Panc1 (cell line): ENCODE measurements at regions not wholly inside any gene's neighbourhood (a gene's known extent, or its start where the extent isn't known, plus 50 kb on each side); places are given as distances from the start of the nearest gene placed in this dataset.
"Not testable (repeated sequence)": the region's sequence is repeated elsewhere in the genome, so short reads cannot be mapped to it uniquely, and the experiment has no call there.

Experiments used
- ATAC-seq: fragments of 200-7000 bp; cut with Tn5 transposase; 2 replicates; pipeline ENCODE4 v1.9.1; 2020; ENCODE audit warnings: mild to moderate bottlenecking, moderate library complexity
- BruUV-seq: library from RNA; stranded (reverse); fragments of 400-500 nt; replicated peaks from 2 replicates; lab custom pipeline; 2021; lab: Mats Ljungman, UMichigan
- CTCF ChIA-PET: fragments of 300-600 bp; sonication (Branson Sonifier 250); formaldehyde crosslinking; loops from one replicate; lab custom pipeline; 2022; ENCODE audit warnings: antibody characterized with exemption; lab: Charles Lee
- POLR2A ChIA-PET: fragments of 300-600 bp; sonication (Branson Sonifier 250); formaldehyde crosslinking; loops from one replicate; lab custom pipeline; 2022; ENCODE audit warnings: antibody characterized with exemption; lab: Charles Lee
- DNase-seq: peaks from one replicate; pipeline ENCODE4 v3.0.0-alpha.2; 2010; ENCODE audit warnings: low read depth, low spot score
- H3K27ac ChIP-seq: 2 replicates; pipeline ENCODE4 v1.5.1; 2011; ENCODE audit warnings: mild to moderate bottlenecking, low read length, inconsistent platforms
- H3K27me3 ChIP-seq: fragments of 200-500 bp; sonication (Bioruptor generic); 2 replicates; pipeline ENCODE4 v1.6.0; 2014; ENCODE audit warnings: low read length, inconsistent platforms; ENCODE audit not compliant: control insufficient read depth, insufficient read depth
- H3K36me3 ChIP-seq: fragments of 200-500 bp; sonication (Bioruptor generic); 2 replicates; pipeline ENCODE4 v1.5.1; 2014; ENCODE audit warnings: inconsistent platforms, mild to moderate bottlenecking, low read length, moderate library complexity; ENCODE audit not compliant: control insufficient read depth, insufficient read depth
- H3K4me1 ChIP-seq: 2 replicates; pipeline ENCODE4 v1.5.1; 2011; ENCODE audit warnings: inconsistent platforms, mild to moderate bottlenecking, low read length, moderate library complexity; ENCODE audit not compliant: control insufficient read depth, insufficient read depth
- H3K4me3 ChIP-seq, 2 experiments: 2 replicates each; pipeline ENCODE4 v1.5.1; 2011 to 2012; ENCODE audit warnings: low read depth in 2 of 2, low read length in 2 of 2, mild to moderate bottlenecking in 2 of 2, inconsistent platforms in 1 of 2, moderate library complexity in 1 of 2
- H3K9me3 ChIP-seq: fragments of 200-500 bp; sonication (Bioruptor generic); 2 replicates; pipeline ENCODE4 v1.5.1; 2014; ENCODE audit warnings: low read depth, mild to moderate bottlenecking, inconsistent platforms, low read length, moderate library complexity; ENCODE audit not compliant: control insufficient read depth, insufficient read depth
- POLR2AphosphoS5 ChIP-seq: IDR thresholded peaks from 2 replicates; pipeline ENCODE4 v1.6.1; 2012; ENCODE audit warnings: mild to moderate bottlenecking, low read depth, low read length, moderate library complexity
- SIN3A ChIP-seq: IDR thresholded peaks from 2 replicates; pipeline ENCODE4 v1.6.1; 2012; ENCODE audit warnings: low read depth, mild to moderate bottlenecking, low read length, moderate library complexity, borderline replicate concordance; ENCODE audit not compliant: insufficient read depth
- TCF7L2 ChIP-seq: IDR thresholded peaks from 2 replicates; pipeline ENCODE4 v1.6.1; 2011; ENCODE audit warnings: mild to moderate bottlenecking, low read depth, low read length, inconsistent platforms
- in situ Hi-C: cut with HindIII; loops from 2 replicates; pipeline ENCODE4 v1.10.0; 2016; ENCODE audit warnings: low sequenced_read_pairs, low pct_unique_long_range_greater_than_20kb
- intact Hi-C: fragments of 100-400 bp; cut with micrococcal nuclease; formaldehyde crosslinking; loops from one replicate; pipeline ENCODE4 v1.10.0; 2022; ENCODE audit not compliant: unreplicated experiment
- TF ChIP-seq, protein P1 (sequence below), 2 experiments: IDR thresholded peaks; 2 replicates each; pipeline ENCODE4 v1.6.1; 2011 to 2012; ENCODE audit warnings: low read depth in 2 of 2, control low read depth in 1 of 2, low read length in 1 of 2, mild to moderate bottlenecking in 1 of 2, moderate library complexity in 1 of 2; ENCODE audit not compliant: insufficient read depth in 1 of 2
- TF ChIP-seq, protein P2 (sequence below): fragments of 450-650 bp; IDR thresholded peaks from 2 replicates; pipeline ENCODE4 v1.5.1; 2017; ENCODE audit warnings: mild to moderate bottlenecking

GRCh38 chr1:189708674-189709073 is 769.0 kb downstream of the BRINP3 start:
- in situ Hi-C loops, result no loop called here

DNA sequence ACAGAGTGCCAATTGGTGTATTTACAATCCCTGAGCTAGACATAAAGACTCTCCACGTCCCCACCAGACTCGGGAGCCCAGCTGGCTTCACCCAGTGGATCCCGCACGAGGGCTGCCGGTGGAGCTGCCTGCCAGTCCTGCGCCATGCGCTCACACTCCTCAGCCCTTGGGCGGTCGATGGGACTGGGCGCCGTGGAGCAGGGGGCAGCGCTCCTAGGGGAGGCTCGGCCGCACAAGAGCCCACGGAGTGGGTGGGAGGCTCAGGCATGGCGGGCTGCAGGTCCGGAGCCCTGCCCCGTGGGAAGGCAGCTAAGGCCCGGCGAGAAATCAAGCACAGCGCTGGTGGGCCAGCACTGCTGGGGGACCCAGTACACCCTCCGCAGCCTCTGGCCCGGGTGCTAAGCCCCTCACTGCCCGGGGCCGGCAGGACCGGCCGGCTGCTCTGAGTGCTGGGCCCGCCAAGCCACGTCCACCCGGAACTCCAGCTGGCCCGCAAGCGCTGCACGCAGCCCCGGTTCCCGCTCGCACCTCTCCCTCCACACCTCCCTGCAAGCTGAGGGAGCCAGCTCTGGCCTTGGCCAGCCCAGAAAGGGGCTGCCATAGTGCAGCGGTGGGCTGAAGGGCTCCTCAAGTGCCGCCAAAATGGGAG is 759.4 kb downstream of the BRINP3 start:
- BruUV-seq, H3K27ac ChIP-seq, H3K36me3 ChIP-seq, POLR2A ChIA-PET, CTCF ChIA-PET, DNase-seq, in situ Hi-C loops, ATAC-seq, H3K9me3 ChIP-seq, H3K4me1 ChIP-seq, intact Hi-C loops, H3K4me3 ChIP-seq, H3K27me3 ChIP-seq: not testable (repeated sequence)

More at GRCh38 chr1:189708674-189709073, 769.0 kb downstream of the BRINP3 start:
- H3K27ac ChIP-seq, result no peak overlapping the region
- ChIA-PET POLR2A (no interaction called here), CTCF (no interaction called here)
- no peaks in the 10 kb centered on the region for H3K27me3 ChIP-seq
- H3K9me3 ChIP-seq, result no peaks in the 10 kb centered on the region
- no TSS peak for BruUV-seq
- ATAC-seq (no peak), DNase-seq (no peak)
- intact Hi-C loops, result no loop called here
- no peaks in the 10 kb centered on the region for H3K36me3 ChIP-seq
- no peak overlapping the region for H3K4me3 ChIP-seq
- no peak for TF ChIP-seq POLR2AphosphoS5
- TF ChIP-seq, protein P1, sequence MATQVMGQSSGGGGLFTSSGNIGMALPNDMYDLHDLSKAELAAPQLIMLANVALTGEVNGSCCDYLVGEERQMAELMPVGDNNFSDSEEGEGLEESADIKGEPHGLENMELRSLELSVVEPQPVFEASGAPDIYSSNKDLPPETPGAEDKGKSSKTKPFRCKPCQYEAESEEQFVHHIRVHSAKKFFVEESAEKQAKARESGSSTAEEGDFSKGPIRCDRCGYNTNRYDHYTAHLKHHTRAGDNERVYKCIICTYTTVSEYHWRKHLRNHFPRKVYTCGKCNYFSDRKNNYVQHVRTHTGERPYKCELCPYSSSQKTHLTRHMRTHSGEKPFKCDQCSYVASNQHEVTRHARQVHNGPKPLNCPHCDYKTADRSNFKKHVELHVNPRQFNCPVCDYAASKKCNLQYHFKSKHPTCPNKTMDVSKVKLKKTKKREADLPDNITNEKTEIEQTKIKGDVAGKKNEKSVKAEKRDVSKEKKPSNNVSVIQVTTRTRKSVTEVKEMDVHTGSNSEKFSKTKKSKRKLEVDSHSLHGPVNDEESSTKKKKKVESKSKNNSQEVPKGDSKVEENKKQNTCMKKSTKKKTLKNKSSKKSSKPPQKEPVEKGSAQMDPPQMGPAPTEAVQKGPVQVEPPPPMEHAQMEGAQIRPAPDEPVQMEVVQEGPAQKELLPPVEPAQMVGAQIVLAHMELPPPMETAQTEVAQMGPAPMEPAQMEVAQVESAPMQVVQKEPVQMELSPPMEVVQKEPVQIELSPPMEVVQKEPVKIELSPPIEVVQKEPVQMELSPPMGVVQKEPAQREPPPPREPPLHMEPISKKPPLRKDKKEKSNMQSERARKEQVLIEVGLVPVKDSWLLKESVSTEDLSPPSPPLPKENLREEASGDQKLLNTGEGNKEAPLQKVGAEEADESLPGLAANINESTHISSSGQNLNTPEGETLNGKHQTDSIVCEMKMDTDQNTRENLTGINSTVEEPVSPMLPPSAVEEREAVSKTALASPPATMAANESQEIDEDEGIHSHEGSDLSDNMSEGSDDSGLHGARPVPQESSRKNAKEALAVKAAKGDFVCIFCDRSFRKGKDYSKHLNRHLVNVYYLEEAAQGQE (IDR thresholded peaks at IDR 0.05; ENCODE audit: insufficient read depth in 1 of 2, low read depth in 2 of 2, low read length in 1 of 2), result no peak
- TF ChIP-seq TCF7L2, result no peak
- TF ChIP-seq, protein P2, sequence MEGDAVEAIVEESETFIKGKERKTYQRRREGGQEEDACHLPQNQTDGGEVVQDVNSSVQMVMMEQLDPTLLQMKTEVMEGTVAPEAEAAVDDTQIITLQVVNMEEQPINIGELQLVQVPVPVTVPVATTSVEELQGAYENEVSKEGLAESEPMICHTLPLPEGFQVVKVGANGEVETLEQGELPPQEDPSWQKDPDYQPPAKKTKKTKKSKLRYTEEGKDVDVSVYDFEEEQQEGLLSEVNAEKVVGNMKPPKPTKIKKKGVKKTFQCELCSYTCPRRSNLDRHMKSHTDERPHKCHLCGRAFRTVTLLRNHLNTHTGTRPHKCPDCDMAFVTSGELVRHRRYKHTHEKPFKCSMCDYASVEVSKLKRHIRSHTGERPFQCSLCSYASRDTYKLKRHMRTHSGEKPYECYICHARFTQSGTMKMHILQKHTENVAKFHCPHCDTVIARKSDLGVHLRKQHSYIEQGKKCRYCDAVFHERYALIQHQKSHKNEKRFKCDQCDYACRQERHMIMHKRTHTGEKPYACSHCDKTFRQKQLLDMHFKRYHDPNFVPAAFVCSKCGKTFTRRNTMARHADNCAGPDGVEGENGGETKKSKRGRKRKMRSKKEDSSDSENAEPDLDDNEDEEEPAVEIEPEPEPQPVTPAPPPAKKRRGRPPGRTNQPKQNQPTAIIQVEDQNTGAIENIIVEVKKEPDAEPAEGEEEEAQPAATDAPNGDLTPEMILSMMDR, result 0 out of 2 replicates have a peak, but pooled peaks have one; percentile 10
- TF ChIP-seq SIN3A, result no peak
- no peaks in the 10 kb centered on the region for H3K4me1 ChIP-seq

GRCh38 chr1:189726806-189727205 is 750.9 kb downstream of the BRINP3 start:
- in situ Hi-C loops (no loop called here), intact Hi-C loops (no loop called here)
- no peaks in the 10 kb centered on the region for H3K36me3 ChIP-seq
- DNase-seq (no peak), ATAC-seq (no peak)
- H3K27me3 ChIP-seq, result no peaks in the 10 kb centered on the region
- CTCF ChIA-PET, result no interaction called here
- H3K4me1 ChIP-seq, result no peaks in the 10 kb centered on the region
- H3K27ac ChIP-seq, result no peak overlapping the region
- no peak for TF ChIP-seq POLR2AphosphoS5
- no peak for TF ChIP-seq TCF7L2
- TF ChIP-seq, protein P2, result no peak
- TF ChIP-seq, protein P1 (IDR thresholded peaks at IDR 0.05; ENCODE audit: insufficient read depth in 1 of 2, low read depth in 2 of 2, low read length in 1 of 2), result no peak
- TF ChIP-seq SIN3A, result no peak
- POLR2A ChIA-PET, result no interaction called here
- BruUV-seq, result no TSS peak
- H3K4me3 ChIP-seq, result no peak overlapping the region
- H3K9me3 ChIP-seq, result no peaks in the 10 kb centered on the region
